ENCODE measurements at regions not wholly inside any gene's neighbourhood (a gene's known extent, or its start where the extent isn't known, plus 50 kb on each side); places are given as distances from the start of the nearest gene placed in this dataset.

GRCh38 chr5:158066076-158066475, 207.1 kb upstream of the CLINT1 start:
- H3K36me3 ChIP-seq (ENCODE audit: control insufficient read depth, insufficient read depth, low read length) = no peaks in the 10 kb centered on the region
- TF ChIP-seq, protein P1, sequence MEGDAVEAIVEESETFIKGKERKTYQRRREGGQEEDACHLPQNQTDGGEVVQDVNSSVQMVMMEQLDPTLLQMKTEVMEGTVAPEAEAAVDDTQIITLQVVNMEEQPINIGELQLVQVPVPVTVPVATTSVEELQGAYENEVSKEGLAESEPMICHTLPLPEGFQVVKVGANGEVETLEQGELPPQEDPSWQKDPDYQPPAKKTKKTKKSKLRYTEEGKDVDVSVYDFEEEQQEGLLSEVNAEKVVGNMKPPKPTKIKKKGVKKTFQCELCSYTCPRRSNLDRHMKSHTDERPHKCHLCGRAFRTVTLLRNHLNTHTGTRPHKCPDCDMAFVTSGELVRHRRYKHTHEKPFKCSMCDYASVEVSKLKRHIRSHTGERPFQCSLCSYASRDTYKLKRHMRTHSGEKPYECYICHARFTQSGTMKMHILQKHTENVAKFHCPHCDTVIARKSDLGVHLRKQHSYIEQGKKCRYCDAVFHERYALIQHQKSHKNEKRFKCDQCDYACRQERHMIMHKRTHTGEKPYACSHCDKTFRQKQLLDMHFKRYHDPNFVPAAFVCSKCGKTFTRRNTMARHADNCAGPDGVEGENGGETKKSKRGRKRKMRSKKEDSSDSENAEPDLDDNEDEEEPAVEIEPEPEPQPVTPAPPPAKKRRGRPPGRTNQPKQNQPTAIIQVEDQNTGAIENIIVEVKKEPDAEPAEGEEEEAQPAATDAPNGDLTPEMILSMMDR (IDR thresholded peaks at IDR 0.05; ENCODE audit: insufficient read depth, low read length, poor library complexity, severe bottlenecking) = no peak
- no peak for DNase-seq (ENCODE audit: low read depth)
- no peaks in the 10 kb centered on the region for H3K27me3 ChIP-seq (ENCODE audit: control insufficient read depth, insufficient read depth, low read length)
- H3K4me3 ChIP-seq (ENCODE audit: low read depth, low read length) = no peak overlapping the region

- no peaks in the 10 kb centered on the region for H3K36me3 ChIP-seq (ENCODE audit: control insufficient read depth, insufficient read depth, low read length)
- H3K4me3 ChIP-seq (ENCODE audit: low read depth, low read length) = no peak overlapping the region
- DNase-seq (ENCODE audit: low read depth) = no peak
- no peaks in the 10 kb centered on the region for H3K27me3 ChIP-seq (ENCODE audit: control insufficient read depth, insufficient read depth, low read length)
- TF ChIP-seq, protein P1 (IDR thresholded peaks at IDR 0.05; ENCODE audit: insufficient read depth, low read length, poor library complexity, severe bottlenecking) = no peak
Observed at GRCh38 chr5:158064334-158065123, 205.6 kb upstream of the CLINT1 start.

DNA sequence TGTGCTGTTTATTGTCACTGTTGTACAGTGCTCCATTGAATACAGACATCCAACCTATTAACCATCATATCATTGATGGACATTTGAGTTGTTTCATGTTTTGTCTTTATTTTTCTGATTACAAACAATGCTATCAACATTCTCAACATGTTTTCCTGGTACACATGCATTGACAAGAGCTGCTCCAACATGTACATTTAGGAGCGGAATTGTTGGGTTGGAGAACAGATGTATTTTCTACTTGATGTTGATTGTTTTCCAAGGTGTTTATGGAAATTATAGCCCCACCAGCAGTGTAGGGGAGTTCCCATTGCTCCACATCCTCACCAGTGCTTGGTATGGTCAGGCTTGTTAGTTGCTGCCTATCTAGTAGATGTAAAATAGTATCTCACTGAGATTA, 204.1 kb upstream of the CLINT1 start:
- Histone ChIP-seq H3K36me3 (ENCODE audit: control insufficient read depth, insufficient read depth, low read length) (no peaks in the 10 kb centered on the region), H3K27me3 (ENCODE audit: control insufficient read depth, insufficient read depth, low read length) (no peaks in the 10 kb centered on the region), H3K4me3 (ENCODE audit: low read depth, low read length) (no peak overlapping the region)
- TF ChIP-seq, protein P1 (IDR thresholded peaks at IDR 0.05; ENCODE audit: insufficient read depth, low read length, poor library complexity, severe bottlenecking) = no peak
- no peak for DNase-seq (ENCODE audit: low read depth)

DNA sequence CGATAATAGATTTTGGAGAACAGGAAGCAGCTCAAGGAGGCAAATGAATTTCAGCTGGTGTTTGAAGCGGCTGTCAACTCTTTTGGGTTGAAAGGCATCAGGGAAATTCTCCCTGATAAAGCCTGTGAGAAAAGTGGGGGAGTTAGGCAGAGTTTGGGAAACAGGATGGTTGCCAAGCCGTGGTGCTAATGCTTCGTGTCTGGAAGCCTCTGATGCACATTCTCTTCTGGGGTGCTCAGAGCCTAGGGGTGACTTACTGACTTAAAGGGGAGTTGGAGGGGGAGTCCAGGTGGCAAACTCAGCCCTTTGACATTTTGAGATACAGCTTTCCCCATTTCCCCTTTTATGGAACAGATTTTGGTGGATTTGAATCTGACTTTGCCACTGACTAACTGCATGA, 202.5 kb upstream of the CLINT1 start:
- TF ChIP-seq, protein P1 (IDR thresholded peaks at IDR 0.05; ENCODE audit: insufficient read depth, low read length, poor library complexity, severe bottlenecking) = no peak
- H3K36me3 ChIP-seq (ENCODE audit: control insufficient read depth, insufficient read depth, low read length) = no peaks in the 10 kb centered on the region
- no peaks in the 10 kb centered on the region for H3K27me3 ChIP-seq (ENCODE audit: control insufficient read depth, insufficient read depth, low read length)
- no peak for DNase-seq (ENCODE audit: low read depth)
- no peak overlapping the region for H3K4me3 ChIP-seq (ENCODE audit: low read depth, low read length)

- no peak for DNase-seq (ENCODE audit: low read depth)
Observed at GRCh38 chr5:158060212-158060611, 201.3 kb upstream of the CLINT1 start.

More at GRCh38 chr5:158060212-158060611, 201.3 kb upstream of the CLINT1 start:
- TF ChIP-seq, protein P1 (IDR thresholded peaks at IDR 0.05; ENCODE audit: insufficient read depth, low read length, poor library complexity, severe bottlenecking) = no peak
- Histone ChIP-seq H3K4me3 (ENCODE audit: low read depth, low read length) (no peak overlapping the region), H3K36me3 (ENCODE audit: control insufficient read depth, insufficient read depth, low read length) (no peaks in the 10 kb centered on the region), H3K27me3 (ENCODE audit: control insufficient read depth, insufficient read depth, low read length) (no peaks in the 10 kb centered on the region)
